CD4-positive, alpha-beta T cell (primary cell): ENCODE measurements at regions not wholly inside any gene's neighbourhood (a gene's known extent, or its start where the extent isn't known, plus 50 kb on each side); places are given as distances from the start of the nearest gene placed in this dataset.

Experiments used
- ATAC-seq: fragments of 200-7000 bp; cut with Tn5 transposase; one replicate; pipeline ENCODE4 v1.10.0; 2022; ENCODE audit warnings: mild to moderate bottlenecking; ENCODE audit not compliant: poor library complexity
- CTCF ChIA-PET: fragments of 350-600 bp; sonication (Branson Sonifier 250); formaldehyde crosslinking; loops from one replicate; lab custom pipeline; 2021; ENCODE audit warnings: antibody characterized with exemption, inconsistent platforms; lab: Charles Lee
- POLR2A ChIA-PET: fragments of 350-600 bp; sonication (Branson Sonifier 250); formaldehyde crosslinking; loops from one replicate; lab custom pipeline; 2021; ENCODE audit warnings: antibody characterized with exemption, inconsistent platforms; lab: Charles Lee
- DNase-seq, 14 experiments: peaks; one replicate each; pipeline ENCODE4 v3.0.0-alpha.2; 2013 to 2020; ENCODE audit warnings: mixed read lengths in 2 of 14
- H3K27ac ChIP-seq, 2 donors: one replicate each; pipeline versions ENCODE4 v1.5.1 to v1.7.0; 2013; ENCODE audit warnings: low read length in 2 of 2, low read depth in 1 of 2, mild to moderate bottlenecking in 1 of 2
- H3K27me3 ChIP-seq, 2 experiments: 1 replicate in 1 of 2; 2 replicates in 1 of 2; pipeline versions ENCODE4 v1.6.1 to v1.7.0; 2013; ENCODE audit warnings: low read length in 2 of 2, control low read depth in 1 of 2, mild to moderate bottlenecking in 1 of 2, moderate library complexity in 1 of 2; ENCODE audit not compliant: insufficient read depth in 2 of 2, control insufficient read depth in 1 of 2
- H3K36me3 ChIP-seq: one replicate; pipeline ENCODE4 v1.6.1; 2013; ENCODE audit warnings: low read length, control low read depth; ENCODE audit not compliant: insufficient read depth
- H3K4me1 ChIP-seq: one replicate; pipeline ENCODE4 v1.6.1; 2013; ENCODE audit warnings: low read length, control low read depth; ENCODE audit not compliant: insufficient read depth
- H3K4me3 ChIP-seq: one replicate; pipeline ENCODE4 v1.5.1; 2013; ENCODE audit warnings: mild to moderate bottlenecking, low read length, moderate library complexity
- H3K9me3 ChIP-seq, 2 experiments: 1 replicate in 1 of 2; 2 replicates in 1 of 2; pipeline versions ENCODE4 v1.6.1 to v1.7.0; 2013; ENCODE audit warnings: low read length in 2 of 2, mild to moderate bottlenecking in 2 of 2, control low read depth in 1 of 2, moderate library complexity in 1 of 2; ENCODE audit not compliant: control insufficient read depth in 1 of 2, insufficient read depth in 1 of 2
- H3K27ac Mint-ChIP-seq: one replicate; pipeline ENCODE4 v1.8.0; 2020; ENCODE audit warnings: mixed read lengths
- H3K27me3 Mint-ChIP-seq: one replicate; pipeline ENCODE4 v1.8.0; 2021; ENCODE audit warnings: mixed read lengths
- H3K36me3 Mint-ChIP-seq: one replicate; pipeline ENCODE4 v1.8.0; 2021; ENCODE audit warnings: low read depth, mixed read lengths
- H3K4me1 Mint-ChIP-seq: one replicate; pipeline ENCODE4 v1.8.0; 2021; ENCODE audit warnings: low read depth, mixed read lengths
- H3K4me3 Mint-ChIP-seq: one replicate; pipeline ENCODE4 v1.8.0; 2020; ENCODE audit warnings: mild to moderate bottlenecking, mixed read lengths
- H3K9me3 Mint-ChIP-seq: one replicate; pipeline ENCODE4 v1.8.0; 2020; ENCODE audit warnings: mixed read lengths
- CTCF ChIP-seq: fragments of 200-600 bp; IDR thresholded peaks from one replicate; pipeline ENCODE4 v1.8.0; 2022; ENCODE audit warnings: antibody characterized with exemption, mild to moderate bottlenecking
- intact Hi-C, 2 experiments: fragments of 100-400 bp; cut with DNase I in 1 of 2; cut with micrococcal nuclease in 1 of 2; formaldehyde crosslinking; loops; one replicate each; pipeline versions ENCODE4 v1.15.1 to v1.9.0; 2023 to 2025; cut with DNase I, micrococcal nuclease

DNA sequence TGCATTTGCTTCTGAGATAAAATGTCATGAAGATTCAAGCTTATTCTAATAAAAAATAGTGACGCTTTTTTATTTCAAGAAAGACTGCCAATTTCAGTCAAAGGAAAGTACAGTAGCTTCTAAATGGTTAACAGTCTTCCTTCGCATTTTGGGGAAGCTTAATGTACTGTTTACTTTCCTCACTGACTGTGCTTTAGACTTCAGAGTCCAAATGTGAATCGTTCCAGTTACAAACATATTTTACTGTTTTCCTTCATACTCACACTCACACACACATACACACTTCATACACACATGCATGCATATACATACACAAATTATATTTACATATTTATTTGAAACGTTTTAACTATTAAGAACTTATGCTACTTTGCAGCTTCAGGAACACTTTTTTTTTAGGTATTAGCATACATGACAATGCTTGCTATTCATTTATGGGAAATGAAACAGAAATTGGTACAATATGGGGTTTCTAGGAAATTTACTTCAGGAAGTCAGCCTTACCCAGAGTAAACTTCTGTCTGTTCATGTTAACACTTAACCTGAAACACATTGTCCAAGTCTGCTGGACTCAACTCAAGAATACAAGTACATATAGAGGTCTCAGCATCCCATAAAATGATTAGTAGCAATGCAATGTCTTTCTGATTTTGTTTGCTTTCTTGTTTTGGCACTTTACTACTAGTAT, 145.4 kb downstream of the RPS12 start:
- H3K4me3 Mint-ChIP-seq = no peak overlapping the region
- Histone ChIP-seq H3K27me3 (peaks cover 0 to 4% of the 10 kb centered on the region in 2 experiments), H3K4me1 (no peaks in the 10 kb centered on the region), H3K9me3 (no peaks in the 10 kb centered on the region), H3K36me3 (no peaks in the 10 kb centered on the region), H3K27ac (no peak overlapping the region), H3K4me3 (no peak overlapping the region)
- ATAC-seq (no peak), DNase-seq (no peak)
- H3K4me1 Mint-ChIP-seq = no peaks in the 10 kb centered on the region
- POLR2A ChIA-PET = no interaction called here
- no peak overlapping the region for H3K27ac Mint-ChIP-seq
- no peaks in the 10 kb centered on the region for H3K9me3 Mint-ChIP-seq
- peaks cover 59% of the 10 kb centered on the region for H3K27me3 Mint-ChIP-seq
- TF ChIP-seq CTCF = no peak
- CTCF ChIA-PET = no interaction called here
- H3K36me3 Mint-ChIP-seq = no peaks in the 10 kb centered on the region
- intact Hi-C loops = loop anchor here (5.0 kb wide), 4 partner anchors 287 to 1138 kb away; no protein-coding TSS in a partner anchor

DNA sequence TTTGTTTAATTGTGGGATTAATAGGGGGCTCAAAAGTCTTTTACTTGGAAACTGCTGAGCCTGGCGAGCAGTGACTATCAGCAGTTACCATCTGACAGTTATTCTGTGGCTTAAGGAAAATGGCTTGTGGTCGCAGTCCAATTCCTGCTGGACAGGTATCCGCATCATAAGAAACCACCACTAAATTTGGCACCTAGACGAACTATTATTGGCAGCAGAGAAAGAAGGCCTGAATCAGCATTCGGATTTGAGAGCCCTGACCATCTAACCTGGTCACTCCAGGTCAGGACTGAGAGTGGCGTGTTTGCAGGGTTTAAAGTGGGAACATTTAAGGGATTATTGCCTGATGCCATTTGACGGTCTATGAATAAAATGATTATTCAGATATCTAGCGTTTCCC, 146.4 kb downstream of the RPS12 start:
- H3K4me1 Mint-ChIP-seq = no peaks in the 10 kb centered on the region
- no peak overlapping the region for H3K4me3 Mint-ChIP-seq
- no peaks in the 10 kb centered on the region for H3K36me3 Mint-ChIP-seq
- Histone ChIP-seq H3K27ac (no peak overlapping the region), H3K27me3 (peaks cover 0 to 4% of the 10 kb centered on the region in 2 experiments), H3K36me3 (no peaks in the 10 kb centered on the region), H3K4me1 (no peaks in the 10 kb centered on the region), H3K4me3 (no peak overlapping the region), H3K9me3 (no peaks in the 10 kb centered on the region)
- ATAC-seq = no peak
- ChIA-PET CTCF (no interaction called here), POLR2A (no interaction called here)
- no peaks in the 10 kb centered on the region for H3K9me3 Mint-ChIP-seq
- DNase-seq = no peak
- H3K27ac Mint-ChIP-seq = no peak overlapping the region
- no peak for TF ChIP-seq CTCF
- intact Hi-C loops = loop anchor here (5.0 kb wide), 4 partner anchors 288 to 1137 kb away; no protein-coding TSS in a partner anchor
- H3K27me3 Mint-ChIP-seq = peaks cover 55% of the 10 kb centered on the region

DNA sequence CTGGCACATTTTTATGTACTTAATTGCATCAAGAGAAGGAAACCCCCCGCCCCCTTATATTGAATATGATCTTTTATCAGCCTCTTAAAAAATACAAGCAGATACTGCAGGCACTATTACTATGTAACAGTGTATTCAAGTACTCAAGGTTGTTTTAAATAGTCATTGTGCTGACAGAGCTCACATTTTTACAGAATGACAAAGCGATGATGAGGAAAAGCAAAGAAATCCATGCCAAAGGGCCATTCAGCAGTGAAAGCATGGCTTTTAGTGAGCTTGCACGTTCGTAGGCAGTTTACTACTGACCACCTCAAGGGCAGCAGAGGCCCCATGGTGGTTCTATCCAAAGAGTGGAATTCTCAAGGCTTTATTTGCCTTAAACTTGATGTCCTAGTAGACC, 146.8 kb downstream of the RPS12 start:
- intact Hi-C loops = loop anchor here (5.0 kb wide), 4 partner anchors 289 to 1136 kb away; no protein-coding TSS in a partner anchor
- H3K4me3 Mint-ChIP-seq = no peak overlapping the region
- no peaks in the 10 kb centered on the region for H3K4me1 Mint-ChIP-seq
- no peak overlapping the region for H3K27ac Mint-ChIP-seq
- Histone ChIP-seq H3K4me3 (no peak overlapping the region), H3K27ac (no peak overlapping the region), H3K9me3 (no peaks in the 10 kb centered on the region), H3K27me3 (peaks cover 0 to under 1% of the 10 kb centered on the region in 2 experiments), H3K36me3 (no peaks in the 10 kb centered on the region), H3K4me1 (no peaks in the 10 kb centered on the region)
- ChIA-PET CTCF (interaction anchor here (1.0 kb wide), 1 partner anchor 247 kb away, joined by 3 read pairs; the partner anchor contains the start of gene VNN1), POLR2A (no interaction called here)
- no peak for DNase-seq
- H3K9me3 Mint-ChIP-seq = no peaks in the 10 kb centered on the region
- peaks cover 55% of the 10 kb centered on the region for H3K27me3 Mint-ChIP-seq
- TF ChIP-seq CTCF = no peak
- no peak for ATAC-seq
- H3K36me3 Mint-ChIP-seq = no peaks in the 10 kb centered on the region
